NOMO-1 treated with dmso at 0.1 percent for 144 hours (cell line): ENCODE measurements at regions not wholly inside any gene's neighbourhood (a gene's known extent, or its start where the extent isn't known, plus 50 kb on each side); places are given as distances from the start of the nearest gene placed in this dataset.

Experiments used
- DNase-seq: peaks from one replicate; lab custom pipeline; 2025; ENCODE audit not compliant: unreplicated experiment; lab: John Stamatoyannopoulos, UW

GRCh38 chr21:16533692-16534407 lies 804.1 kb downstream of the USP25 start:
- no peak for DNase-seq

- DNase-seq, result no peak
Measured at GRCh38 chr21:16534408-16535101, 804.8 kb downstream of the USP25 start.

- DNase-seq, result no peak
Measured at GRCh38 chr21:16535102-16535422, 805.3 kb downstream of the USP25 start.

GRCh38 chr21:16535626-16536025 lies 805.8 kb downstream of the USP25 start:
- no peak for DNase-seq

GRCh38 chr21:16536140-16536539 lies 806.4 kb downstream of the USP25 start:
- no peak for DNase-seq

- no peak for DNase-seq
Measured at GRCh38 chr21:16536643-16537434, 807.1 kb downstream of the USP25 start.

GRCh38 chr21:16537501-16537900 lies 807.7 kb downstream of the USP25 start:
- no peak for DNase-seq

GRCh38 chr21:16538405-16538804 lies 808.6 kb downstream of the USP25 start:
- no peak for DNase-seq

GRCh38 chr21:16538936-16539440 lies 809.2 kb downstream of the USP25 start:
- DNase-seq, result no peak

GRCh38 chr21:16540966-16541727 lies 811.4 kb downstream of the USP25 start:
- no peak for DNase-seq

GRCh38 chr21:16550118-16550517 lies 820.3 kb downstream of the USP25 start:
- no peak for DNase-seq

- no peak for DNase-seq
Measured at GRCh38 chr21:16550917-16551741, 821.3 kb downstream of the USP25 start.

GRCh38 chr21:16552880-16553279 lies 823.1 kb downstream of the USP25 start:
- no peak for DNase-seq

GRCh38 chr21:16554503-16554902 lies 824.7 kb downstream of the USP25 start:
- no peak for DNase-seq

GRCh38 chr21:16563116-16563515 lies 833.3 kb downstream of the USP25 start:
- DNase-seq, result no peak

GRCh38 chr21:16563795-16564194 lies 834.0 kb downstream of the USP25 start:
- no peak for DNase-seq

- DNase-seq, result no peak
Measured at GRCh38 chr21:16568244-16568643, 838.5 kb downstream of the USP25 start.

- no peak for DNase-seq
Measured at GRCh38 chr21:16568661-16569060, 838.9 kb downstream of the USP25 start.

- DNase-seq, result no peak
Measured at GRCh38 chr21:16569679-16570078, 839.9 kb downstream of the USP25 start.

- DNase-seq, result no peak
Measured at GRCh38 chr21:16570171-16570570, 840.4 kb downstream of the USP25 start.
